SW 1271 (cell line): ENCODE measurements at regions not wholly inside any gene's neighbourhood (a gene's known extent, or its start where the extent isn't known, plus 50 kb on each side); places are given as distances from the start of the nearest gene placed in this dataset.

Experiments used
- DNase-seq, 2 experiments: peaks; one replicate each; lab custom pipeline; 2025; lab: John Stamatoyannopoulos, UW

DNA sequence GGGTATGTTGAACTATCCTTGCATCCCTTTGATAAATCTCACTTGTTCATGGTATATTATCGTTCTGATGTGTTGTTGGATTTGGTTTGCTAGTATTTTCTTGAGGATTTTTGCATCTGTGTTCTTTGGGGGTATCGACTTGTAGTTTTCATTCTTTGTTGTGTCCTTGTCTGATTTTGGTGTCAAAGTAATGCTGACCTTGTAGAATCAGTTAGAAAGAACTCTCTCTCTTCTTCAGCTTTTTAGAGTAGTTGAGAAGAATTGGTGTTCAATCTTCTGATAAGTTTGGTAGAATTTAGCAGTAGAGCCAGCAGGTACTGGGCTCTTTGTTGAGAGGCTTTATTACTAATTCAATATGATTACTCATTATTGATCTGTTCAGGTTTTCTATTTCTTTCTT is 707.2 kb upstream of the LRFN5 start:
- no peak for DNase-seq

DNA sequence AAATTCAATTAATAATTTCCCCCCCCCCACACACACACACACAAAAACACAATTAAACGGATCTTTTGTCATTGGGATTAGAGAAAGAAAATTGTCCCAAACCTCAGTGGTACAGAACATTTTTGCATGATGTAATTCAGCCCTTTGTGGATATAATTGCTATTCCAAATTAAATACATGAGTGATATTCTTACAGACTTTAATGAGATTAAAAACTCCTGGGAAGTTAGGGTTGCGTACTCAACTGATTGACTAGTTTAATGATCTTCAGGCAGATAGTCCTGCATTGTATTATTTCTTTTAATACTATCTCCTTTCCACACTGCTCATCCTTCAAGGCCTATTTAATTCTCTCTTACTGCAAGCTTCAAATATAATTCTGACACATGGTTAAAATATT is 711.8 kb upstream of the LRFN5 start:
- DNase-seq, result no peak

DNA sequence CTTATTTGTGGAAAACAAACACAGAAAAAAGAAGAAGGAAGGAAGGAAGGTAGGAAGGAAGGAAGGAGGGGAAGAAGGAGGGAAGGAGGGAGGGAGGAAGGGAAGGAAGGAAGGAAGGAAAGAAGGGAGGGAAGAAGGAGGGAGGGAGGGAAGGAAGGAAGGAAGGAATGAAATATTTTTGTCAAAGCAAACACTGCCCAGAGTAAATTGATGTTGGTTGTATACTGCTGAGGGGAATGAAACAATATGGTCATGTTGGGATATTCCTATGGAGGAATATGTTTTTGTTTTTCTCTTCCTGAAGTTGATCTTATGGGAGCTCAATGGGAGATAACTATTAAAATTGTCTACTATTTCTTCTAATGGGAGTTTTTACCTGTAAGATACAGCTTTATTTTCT is 717.5 kb upstream of the LRFN5 start:
- DNase-seq, result no peak

DNA sequence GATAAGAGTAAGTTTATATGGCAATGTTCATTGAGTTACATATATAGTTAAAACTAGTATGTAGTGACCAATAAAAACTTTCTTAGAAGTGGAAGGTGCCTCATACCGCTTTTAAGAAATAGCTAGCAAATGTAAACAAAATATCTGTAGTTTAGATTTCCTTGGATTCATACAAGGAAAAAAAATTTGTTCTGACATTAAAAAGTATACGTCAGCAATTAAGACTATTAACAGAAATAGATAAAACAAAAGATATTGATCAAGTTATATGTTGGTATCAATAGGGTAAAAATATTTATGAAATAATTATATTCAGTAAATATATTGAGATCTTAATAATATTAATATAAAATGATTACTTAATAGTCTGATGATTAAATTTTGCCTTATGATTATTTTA is 718.8 kb upstream of the LRFN5 start:
- DNase-seq, result no peak

DNA sequence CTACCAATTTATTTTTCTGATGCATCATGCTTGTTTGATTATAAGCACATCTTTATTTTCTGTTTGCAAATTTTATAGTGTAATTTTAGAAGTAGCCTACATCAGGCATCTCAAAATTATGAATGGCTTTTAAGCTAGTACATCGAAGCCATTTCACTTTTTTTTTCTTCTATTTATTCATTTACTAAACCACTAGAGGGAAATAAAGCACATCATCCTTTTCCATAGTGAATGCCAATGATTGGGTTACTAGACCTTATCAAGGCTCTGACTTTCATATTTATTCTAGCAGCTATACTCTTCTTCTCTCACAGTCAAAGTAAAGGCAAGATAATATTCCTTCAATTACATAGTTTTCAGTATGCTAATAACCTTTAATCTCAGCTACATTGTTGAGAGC is 736.4 kb upstream of the LRFN5 start:
- DNase-seq, result peak in 1 of 2 experiments; percentile 2

DNA sequence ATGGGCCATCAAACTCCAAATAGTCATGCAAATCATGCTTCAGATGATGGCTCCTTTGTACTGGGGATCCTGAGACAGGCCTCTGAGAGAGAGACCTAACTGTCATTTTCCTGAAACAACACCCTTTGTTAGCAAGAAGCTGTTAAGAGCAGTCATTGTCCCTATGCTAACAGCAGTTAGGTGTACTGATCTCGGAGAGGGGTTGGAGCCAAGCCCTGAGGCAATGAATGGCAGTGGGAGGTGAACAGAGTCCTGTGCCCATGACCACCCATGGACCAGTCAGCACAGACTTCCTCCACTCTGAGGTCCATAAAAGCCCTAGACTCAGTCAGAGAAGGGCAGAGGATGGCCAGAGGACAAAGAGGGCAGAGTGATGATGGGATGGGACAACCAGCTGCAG is 747.6 kb upstream of the LRFN5 start:
- no peak for DNase-seq

DNA sequence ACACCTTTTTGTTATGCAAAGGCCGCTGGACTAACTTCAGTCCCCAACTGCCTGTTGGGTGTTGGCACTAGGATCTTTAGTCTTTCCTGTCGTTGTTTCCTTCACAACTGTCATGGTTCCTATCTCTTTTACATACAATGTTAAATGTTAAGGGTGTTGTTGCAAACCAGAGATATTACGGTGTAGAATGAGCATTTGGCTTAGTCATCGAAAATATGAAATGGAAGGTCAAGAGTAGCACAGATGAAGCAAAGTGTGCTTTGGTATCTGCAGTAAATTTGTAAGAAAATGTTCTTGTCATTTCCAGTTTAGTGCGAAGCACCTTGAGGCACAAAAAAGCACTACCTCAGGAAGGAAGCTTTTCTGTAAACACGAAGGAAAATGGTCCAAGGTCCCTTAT is 751.3 kb upstream of the LRFN5 start:
- DNase-seq, result no peak

DNA sequence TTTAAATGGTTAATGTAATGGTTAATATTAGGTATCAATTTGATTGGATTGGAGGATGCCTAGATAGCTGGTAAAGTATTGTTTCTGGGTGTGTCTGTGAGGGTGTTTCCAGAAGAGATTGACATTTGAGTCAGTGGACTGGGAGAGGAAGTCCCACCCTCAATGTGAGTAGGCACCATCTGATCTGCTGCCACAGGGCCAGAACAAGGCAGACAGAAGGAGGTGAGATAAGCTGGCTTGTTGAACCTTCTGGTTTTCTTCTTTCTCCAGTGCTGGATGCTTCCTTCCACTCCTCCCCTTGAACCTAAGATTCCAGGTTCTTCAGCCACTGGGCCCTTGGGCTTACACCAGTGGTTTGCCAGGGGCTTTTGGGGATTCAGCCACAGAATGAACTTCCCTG is 756.5 kb upstream of the LRFN5 start:
- no peak for DNase-seq

DNA sequence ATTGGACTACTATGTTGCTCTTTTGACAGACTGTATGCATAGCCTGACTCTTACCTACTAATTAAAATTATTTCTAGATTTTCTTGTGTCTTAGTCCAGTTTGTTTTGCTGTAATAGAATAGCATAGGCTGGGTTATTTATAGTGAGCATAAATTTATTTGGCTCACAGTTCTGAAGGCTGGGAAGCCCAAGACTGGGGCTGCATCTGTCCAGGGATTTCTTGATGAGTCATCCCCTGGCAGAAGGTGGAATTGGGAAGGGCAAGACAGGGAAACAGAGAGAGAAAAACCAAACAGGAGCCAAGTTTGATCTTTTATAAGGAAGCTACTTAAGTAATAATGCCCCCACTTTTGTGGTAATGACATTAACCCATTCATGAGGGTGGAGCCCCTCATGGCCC is 759.2 kb upstream of the LRFN5 start:
- DNase-seq, result no peak

DNA sequence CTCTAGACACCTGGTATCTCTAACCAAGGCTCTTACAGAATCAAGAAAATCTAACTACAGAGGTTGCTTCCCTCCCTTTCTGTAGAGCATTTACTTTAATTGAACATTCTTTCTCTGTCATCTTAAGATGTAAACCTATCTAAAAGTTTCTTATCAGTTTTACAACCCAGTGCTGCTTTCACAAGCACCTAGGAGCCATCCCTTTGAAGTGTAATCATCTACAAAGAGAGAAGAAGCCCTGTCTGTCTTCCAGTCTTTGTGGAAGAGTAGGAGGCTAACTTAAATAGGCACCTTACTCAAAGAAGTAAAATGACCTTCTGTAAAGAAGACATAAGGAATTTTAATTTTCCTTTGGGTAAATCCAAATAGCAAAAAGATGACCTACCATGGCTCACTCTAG is 763.9 kb upstream of the LRFN5 start:
- no peak for DNase-seq

DNA sequence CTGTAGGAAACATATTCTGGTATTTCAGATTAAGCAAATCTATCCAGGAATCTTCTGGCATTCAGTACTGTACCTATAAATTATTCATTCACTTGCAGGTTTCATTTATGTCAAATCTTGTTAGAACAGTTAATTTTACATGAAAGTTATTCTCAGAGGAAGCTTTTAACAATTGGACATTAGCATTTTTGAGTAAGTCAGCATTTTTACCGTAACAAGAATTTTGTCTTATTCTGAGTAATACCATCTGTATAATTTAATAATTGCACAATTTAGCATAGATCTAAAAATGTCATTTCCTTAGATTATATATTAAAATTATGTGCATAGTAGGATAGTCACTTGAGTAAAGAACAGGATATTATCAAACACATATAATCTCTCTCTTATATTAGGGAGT is 764.8 kb upstream of the LRFN5 start:
- no peak for DNase-seq

DNA sequence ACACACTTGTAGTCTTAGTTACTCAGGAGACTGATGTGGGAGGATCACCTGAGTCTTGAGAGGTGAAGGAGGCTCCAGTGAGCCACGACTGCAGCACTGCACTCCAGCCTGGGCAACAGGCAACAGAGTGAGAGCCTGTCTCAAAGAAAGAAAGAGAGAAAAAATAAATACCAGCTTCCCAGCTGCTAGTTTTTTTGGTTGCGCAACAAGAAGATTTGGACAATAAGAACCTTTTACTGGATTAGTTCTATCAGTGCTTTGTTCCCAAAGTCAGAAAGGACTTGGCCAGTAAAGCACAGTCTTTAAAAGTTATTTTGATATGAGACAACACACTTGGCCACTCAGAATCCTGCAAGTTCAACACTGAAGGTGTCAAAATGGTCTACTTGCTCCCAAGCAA is 768.1 kb upstream of the LRFN5 start:
- no peak for DNase-seq

DNA sequence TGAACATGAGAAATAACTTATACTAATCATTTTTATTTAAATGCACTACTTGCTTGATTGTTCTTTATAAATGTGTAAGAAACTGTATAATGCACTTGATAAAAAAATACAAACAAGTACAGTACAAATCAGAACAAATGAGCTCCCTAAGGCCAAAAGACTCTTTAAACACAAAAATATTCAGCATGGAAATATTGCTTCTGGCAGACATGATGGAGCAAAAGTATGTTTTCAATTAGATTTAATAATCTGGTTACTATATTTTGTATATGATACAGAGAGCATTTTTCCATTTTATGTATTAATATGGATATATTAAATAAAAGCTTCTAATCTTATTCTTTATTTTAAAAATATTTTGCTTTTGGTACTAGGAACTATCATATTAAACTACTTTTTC is 800.2 kb upstream of the LRFN5 start:
- DNase-seq, result no peak

DNA sequence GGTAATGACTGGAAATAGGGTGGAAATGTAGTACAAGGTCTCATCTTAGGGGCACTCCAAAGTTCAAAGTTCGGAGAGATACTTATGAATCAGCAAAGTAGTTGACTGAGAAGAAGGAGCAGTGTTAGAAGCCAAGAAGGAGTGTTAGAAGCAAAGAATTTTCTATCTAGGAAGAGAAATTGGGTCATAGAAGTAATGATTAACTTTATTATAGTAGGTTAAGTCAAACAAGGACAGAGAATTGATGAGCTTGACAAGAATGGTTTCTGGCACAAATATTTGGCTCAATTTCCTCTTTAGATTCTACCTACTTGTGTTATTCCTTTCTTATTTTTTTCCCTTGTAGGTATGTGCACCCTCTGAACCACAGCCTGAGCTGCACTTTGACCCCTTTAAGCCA is 810.5 kb upstream of the LRFN5 start:
- no peak for DNase-seq

DNA sequence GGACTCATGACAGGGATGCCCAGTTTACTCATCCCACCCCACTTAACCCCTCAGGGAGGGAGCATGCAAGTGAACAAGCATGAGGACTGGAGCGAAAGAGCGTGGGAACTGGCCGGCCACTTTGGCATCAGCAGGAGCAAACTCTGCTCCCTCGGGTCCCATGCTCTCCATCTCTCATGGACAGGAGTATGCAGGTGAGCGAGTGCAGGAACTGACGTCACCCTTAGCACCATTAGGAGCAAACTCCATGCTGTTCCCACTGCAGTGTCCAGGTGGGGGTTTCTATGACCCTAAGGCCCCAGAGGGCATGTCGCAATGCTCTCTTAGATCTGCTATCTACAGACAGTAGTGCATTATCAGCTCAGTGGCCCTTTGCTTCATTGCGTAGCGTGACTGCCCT is 821.8 kb upstream of the LRFN5 start:
- no peak for DNase-seq

DNA sequence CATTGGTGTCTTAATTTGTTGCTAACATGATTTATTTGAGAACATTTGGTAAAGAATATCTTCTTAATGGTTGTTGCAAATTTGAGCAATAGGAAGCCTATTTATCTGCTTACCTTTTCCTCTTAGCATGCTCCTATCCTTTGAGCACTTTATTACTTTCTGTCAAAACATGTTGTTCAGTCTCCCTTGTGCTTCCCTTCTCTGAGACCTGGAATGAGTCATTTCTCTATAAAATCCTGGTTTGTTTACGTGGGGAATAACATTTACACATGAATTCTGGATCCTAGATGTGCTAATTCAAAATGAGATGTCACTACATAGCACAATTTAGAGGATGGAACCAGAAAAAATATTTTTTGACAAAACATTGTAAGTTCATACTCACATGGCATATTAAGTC is 844.0 kb upstream of the LRFN5 start:
- DNase-seq, result no peak

DNA sequence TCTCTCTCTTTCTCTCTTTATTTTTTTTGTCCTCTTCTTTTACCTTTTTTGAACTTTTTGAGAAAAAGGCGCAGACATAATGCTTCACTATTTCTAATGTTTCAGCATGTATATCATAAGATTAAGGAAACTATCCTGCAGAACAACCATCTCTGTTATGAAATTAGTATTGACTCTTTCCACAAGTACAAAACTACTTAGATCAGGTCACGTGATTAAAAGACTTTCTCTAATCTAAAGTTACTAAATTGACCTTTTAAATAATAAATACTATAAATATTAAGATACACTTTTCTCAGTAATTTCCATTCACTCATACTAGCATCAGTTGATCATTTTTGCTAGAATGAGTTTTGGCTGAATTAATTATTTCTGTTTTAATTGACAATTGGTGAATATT is 844.5 kb upstream of the LRFN5 start:
- DNase-seq, result no peak

DNA sequence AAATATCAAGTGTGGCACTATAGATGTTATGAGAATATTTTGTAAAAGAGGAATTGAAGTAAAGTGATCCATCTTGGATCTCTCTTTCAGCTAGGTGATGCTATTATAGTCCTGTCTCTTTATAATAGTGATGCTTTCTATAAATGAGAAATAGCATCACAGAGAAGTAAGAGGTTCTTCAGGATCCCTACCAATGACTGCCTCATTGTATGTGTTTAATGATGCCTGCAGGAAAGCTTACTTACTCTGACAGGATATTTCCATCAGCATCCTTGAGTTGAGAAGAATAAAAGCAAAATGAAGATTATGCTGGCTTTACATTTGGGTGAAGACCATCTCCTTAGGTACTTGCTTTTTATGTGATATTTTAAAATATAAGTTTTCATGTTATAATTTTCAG is 846.0 kb upstream of the LRFN5 start:
- DNase-seq, result no peak

DNA sequence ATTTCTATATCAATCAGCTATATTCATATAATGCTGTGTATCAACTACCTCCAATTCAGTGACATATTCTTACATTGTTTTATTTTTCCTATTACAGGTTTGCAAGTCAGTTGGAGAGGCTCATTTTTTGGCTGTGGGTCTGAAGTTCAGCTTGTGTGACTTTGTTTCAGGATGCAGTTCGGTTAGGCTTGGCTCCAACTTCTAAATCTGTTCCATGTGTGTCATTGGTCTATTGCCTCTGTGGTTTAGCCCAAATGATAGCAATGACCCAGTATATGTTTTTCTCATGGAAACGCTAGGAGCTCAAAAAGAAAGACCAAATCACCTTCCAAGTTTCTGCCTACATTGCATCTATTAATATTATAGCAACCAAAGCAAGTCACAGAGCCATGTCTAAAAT is 848.6 kb upstream of the LRFN5 start:
- no peak for DNase-seq

DNA sequence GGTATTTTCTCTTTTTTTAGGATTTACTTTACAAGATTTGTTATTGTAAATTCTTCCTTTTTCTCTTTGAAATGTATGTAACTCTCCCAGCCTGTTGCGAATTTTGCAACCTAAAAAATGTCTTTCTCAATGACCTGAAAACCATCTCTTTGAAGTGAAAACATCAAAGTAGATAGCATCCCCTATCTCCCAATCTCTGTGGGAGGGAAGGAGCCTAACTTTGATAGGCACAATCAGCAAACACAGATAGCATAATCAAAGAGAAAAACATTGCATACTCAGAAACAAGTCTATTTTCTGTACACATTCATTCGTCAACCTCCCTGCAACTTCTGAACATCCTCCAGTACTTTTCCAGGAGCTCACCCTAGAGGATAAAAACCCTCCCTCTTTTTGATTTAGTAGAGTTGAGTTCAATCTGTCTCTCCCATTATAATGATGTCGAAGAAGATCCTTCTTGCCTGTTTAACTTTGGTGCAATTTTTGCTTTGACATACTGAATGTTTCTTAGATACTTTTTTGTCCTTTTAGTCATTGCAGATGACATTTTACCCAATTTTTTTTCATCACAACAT is 849.2 kb upstream of the LRFN5 start:
- no peak for DNase-seq

DNA sequence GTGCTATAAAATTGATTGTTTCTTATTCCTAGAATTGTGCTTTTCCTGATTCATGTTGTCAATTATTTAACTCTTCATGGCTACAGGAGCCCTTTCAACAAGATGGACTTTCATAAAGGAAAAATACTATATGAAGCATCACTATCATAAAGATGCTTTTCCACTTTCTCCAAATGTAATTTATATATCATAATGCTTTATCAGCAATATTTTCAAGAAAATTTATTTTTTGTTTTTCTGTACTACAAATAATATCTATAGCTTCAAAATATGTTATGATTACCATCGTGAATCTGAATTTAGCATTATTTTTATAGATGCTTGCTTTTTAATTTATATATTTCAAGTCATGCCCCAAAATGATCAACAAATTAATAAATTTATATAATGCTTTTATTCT is 873.5 kb upstream of the LRFN5 start:
- DNase-seq, result no peak

DNA sequence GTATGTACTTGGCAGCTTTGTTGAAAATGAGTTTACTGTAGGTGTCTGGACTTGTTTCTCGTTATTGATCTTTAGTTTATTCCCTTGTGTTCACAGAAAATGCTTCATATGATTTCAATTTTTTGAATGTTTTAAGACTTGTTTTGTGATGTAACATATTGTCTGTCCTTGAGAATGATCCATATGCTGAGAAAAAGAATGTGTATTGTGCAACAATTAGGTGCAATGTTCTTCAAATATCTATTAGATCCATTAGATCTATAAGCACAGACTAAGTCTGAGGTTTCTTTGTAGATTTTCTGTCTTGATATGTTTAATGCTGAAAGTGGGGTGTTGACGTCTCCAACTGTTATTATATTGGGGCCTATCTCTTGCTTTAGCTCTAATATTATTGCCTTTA is 879.6 kb upstream of the LRFN5 start:
- no peak for DNase-seq

DNA sequence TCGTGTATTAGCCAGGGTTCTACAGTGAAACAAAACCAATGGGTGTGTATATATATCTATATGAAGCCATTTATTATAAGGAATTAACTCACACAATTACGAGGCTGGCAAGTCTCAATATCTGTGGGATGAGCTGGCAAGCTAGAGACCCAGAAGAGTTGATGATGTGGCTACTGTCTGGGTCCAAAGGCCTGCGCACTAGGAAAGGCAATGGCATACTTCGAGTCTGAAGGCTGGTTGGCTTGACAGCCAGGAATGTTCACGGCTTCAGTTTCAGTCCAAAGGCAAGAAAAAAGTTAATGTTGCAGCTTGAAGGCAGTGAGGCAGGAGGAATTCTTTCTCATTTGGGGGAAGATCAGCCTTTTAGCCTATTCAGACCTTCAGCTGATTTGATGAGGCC is 893.3 kb upstream of the LRFN5 start:
- no peak for DNase-seq

DNA sequence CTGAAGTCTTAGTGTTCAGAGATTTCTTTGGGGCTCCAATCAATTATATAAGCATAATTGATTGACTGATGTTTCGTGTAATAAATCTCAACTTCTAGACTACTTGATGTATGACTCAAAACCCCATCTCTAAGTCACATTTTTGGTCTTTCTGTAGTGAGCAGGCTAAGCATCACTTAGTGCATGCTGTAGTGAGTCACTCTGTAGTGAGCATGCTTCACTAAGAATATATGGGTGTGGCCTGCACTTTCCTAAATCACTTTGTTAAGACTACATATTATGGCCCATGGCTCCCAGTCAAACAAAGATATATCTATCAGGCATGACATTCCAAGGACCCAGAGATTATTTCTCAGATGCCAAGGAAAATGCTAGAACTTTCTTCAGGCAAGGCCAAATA is 909.4 kb upstream of the LRFN5 start:
- DNase-seq, result no peak

DNA sequence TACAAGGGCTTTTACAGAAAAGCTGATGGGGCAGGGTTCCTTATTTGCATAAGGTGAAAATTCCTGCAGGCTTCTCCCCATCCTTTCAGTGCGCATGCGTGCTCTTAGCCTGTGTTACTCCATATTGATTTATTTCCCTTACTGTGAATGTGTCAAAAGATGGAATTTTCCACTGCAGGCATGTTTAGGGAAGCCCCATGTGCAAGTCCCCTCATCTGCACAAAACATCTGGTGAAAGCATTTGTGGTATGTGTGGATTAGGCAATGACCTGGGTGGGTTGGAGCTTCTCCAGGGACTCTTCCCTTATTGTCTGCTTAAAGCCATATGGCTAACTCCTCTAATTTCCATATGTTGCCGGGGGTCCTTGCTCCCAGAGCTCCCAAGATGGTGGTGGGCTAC is 912.7 kb upstream of the LRFN5 start:
- no peak for DNase-seq
